HUES6 (cell line): ENCODE measurements at regions not wholly inside any gene's neighbourhood (a gene's known extent, or its start where the extent isn't known, plus 50 kb on each side); places are given as distances from the start of the nearest gene placed in this dataset.

Experiments used
- H3K27ac ChIP-seq: 2 replicates; pipeline ENCODE4 v1.7.0; 2013; ENCODE audit warnings: low read depth, mild to moderate bottlenecking, low read length, inconsistent platforms
- H3K27me3 ChIP-seq: 2 replicates; pipeline ENCODE4 v1.6.1; 2013; ENCODE audit warnings: low read length; ENCODE audit not compliant: control insufficient read depth, insufficient read depth
- H3K36me3 ChIP-seq: 2 replicates; pipeline ENCODE4 v1.6.1; 2013; ENCODE audit warnings: low read length; ENCODE audit not compliant: control insufficient read depth, insufficient read depth
- H3K4me1 ChIP-seq: 2 replicates; pipeline ENCODE4 v1.6.1; 2013; ENCODE audit warnings: low read length; ENCODE audit not compliant: control insufficient read depth, insufficient read depth
- H3K4me3 ChIP-seq: 2 replicates; pipeline ENCODE4 v1.5.1; 2013; ENCODE audit warnings: low read depth, low read length
- H3K9ac ChIP-seq: one replicate; pipeline ENCODE4 v1.6.1; 2013; ENCODE audit warnings: mild to moderate bottlenecking, low read length
- H3K9me3 ChIP-seq: 2 replicates; pipeline ENCODE4 v1.6.1; 2013; ENCODE audit warnings: low read depth, low read length; ENCODE audit not compliant: control insufficient read depth, insufficient read depth

DNA sequence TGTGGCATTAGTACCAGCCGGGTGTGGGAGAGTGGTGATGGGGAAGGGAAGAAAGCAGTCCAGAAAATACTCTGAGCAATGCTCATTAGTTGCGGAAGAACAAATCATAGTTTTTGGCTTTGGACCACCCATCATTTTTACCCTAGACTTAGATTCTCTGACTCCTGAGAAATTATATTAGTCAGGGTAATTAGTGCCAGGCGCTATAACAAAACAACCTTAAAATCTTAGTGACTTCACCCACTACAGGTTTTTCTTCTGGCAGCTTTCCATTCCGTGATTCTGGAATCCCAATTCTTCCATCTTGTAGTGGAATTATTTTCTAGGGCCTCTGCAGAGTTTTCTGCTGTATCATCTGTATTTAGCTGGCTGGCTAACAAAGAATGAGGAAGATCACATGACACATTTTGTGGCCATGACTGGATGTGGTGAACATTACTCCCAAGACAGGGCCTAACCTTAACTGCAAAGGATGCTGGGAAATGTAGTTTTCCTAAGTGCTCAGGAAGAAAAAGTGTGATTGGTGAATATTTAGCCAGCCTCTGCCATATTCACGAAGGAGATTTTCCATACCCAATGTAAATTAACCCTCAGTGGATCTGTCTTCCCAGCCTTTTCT lies 373.0 kb upstream of the MEF2C start:
- Histone ChIP-seq H3K36me3 (no peaks in the 10 kb centered on the region), H3K27me3 (no peaks in the 10 kb centered on the region), H3K4me1 (no peaks in the 10 kb centered on the region), H3K9me3 (no peaks in the 10 kb centered on the region), H3K4me3 (no peak overlapping the region), H3K27ac (no peak overlapping the region), H3K9ac (no peak overlapping the region)

DNA sequence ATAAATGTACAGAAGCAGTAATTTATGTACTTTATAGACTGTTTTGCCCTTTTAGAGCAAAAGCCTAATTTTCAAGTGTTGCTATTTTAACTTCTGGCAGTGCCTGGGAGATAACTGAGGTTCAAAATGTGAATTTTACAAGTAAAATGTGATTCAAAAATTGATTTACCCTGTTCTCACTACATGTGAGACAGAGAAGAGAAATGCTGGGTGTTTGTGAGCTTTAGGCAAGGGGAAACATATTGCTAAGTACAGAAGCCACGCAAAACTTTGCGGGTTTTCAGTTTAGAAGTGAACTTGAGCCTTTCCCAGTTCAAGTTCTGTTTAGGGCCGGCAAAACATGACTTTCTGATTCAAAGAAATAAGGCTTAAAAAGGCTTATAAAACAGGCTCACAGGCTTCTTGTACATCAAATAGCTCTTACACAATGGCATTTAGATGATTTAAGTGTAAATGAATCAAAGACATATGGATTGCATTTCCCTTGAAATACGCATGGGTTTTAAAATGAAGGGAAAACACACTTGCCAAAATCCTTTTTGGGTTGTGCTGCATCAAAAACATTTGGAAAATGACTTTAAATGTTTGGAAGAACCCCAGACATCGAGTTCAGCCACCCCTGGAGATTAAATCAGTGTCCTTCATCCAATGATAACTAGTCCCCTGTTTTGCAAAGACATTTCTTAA lies 370.8 kb upstream of the MEF2C start:
- Histone ChIP-seq H3K27me3 (no peaks in the 10 kb centered on the region), H3K36me3 (no peaks in the 10 kb centered on the region), H3K27ac (no peak overlapping the region), H3K4me1 (no peaks in the 10 kb centered on the region), H3K9ac (no peak overlapping the region), H3K9me3 (no peaks in the 10 kb centered on the region), H3K4me3 (no peak overlapping the region)

DNA sequence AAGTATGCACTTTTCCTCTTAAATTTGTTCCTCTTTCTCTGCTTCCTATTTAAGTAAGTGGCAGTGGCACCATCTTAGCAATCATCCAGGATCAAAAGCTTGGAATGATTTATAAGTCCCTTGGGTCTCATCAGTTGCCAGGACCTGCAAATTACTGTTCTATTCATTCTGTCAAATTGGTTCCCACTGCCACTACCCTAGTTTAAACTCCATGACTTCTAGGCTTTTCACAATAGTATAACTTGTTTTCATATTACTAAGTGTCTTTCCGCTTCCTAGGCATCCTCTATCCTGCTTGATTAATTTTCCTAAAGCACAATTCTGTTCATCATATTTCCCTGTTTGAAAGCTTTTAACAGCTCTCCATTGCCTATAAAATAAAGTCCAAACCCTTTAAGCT lies 363.9 kb upstream of the MEF2C start:
- Histone ChIP-seq H3K27ac (no peak overlapping the region), H3K27me3 (no peaks in the 10 kb centered on the region), H3K36me3 (no peaks in the 10 kb centered on the region), H3K4me1 (no peaks in the 10 kb centered on the region), H3K4me3 (no peak overlapping the region), H3K9ac (no peak overlapping the region), H3K9me3 (no peaks in the 10 kb centered on the region)

- Histone ChIP-seq H3K27me3 (no peaks in the 10 kb centered on the region), H3K36me3 (no peaks in the 10 kb centered on the region), H3K4me3 (no peak overlapping the region), H3K9me3 (no peaks in the 10 kb centered on the region), H3K27ac (no peak overlapping the region), H3K9ac (no peak overlapping the region), H3K4me1 (no peaks in the 10 kb centered on the region)
Observed at GRCh38 chr5:89246252-89246651, 363.3 kb upstream of the MEF2C start.

DNA sequence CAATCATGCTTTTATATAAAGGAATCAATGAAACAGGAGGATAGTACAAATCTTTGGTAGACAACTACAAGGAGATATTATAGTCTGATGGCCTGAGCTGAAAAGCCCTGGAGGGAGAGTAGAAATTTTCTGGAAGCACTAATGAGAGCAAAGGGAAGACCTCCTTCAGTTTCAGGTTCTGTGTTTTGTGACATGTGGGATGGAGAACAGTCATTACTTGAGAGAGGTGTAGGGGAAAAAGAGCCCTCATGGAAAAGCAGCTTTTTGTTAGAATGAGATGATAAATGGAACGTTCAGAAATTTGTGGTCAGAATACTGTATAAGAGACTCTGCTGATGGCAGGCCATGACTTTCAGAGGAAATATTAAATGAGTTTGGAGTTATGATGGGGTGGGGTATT lies 360.6 kb upstream of the MEF2C start:
- Histone ChIP-seq H3K9me3 (no peaks in the 10 kb centered on the region), H3K36me3 (no peaks in the 10 kb centered on the region)

DNA sequence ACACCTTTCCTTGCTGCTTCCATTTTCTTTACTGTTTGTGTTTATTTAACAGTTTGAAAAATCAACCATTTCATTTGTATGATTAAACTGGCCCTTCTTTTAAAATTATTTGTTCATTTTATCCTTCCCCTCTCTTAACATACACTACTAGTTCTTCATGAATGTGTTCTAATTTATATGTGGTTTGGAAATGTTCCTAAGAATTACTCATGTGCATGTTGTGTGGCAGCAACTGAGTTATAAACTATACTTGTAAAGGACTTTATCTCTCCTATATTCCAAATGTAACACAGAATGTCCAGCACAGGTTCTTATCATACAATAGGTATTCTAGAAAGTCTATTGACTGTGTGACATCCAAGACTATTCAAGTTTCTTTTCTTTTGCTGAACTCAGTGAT lies 358.2 kb upstream of the MEF2C start:
- Histone ChIP-seq H3K9me3 (no peaks in the 10 kb centered on the region), H3K4me3 (no peak overlapping the region), H3K27ac (no peak overlapping the region), H3K36me3 (no peaks in the 10 kb centered on the region), H3K27me3 (no peaks in the 10 kb centered on the region), H3K9ac (no peak overlapping the region), H3K4me1 (no peaks in the 10 kb centered on the region)

More for the DNA sequence above, 360.6 kb upstream of the MEF2C start:
- H3K27ac ChIP-seq, result no peak overlapping the region
- H3K4me1 ChIP-seq, result no peaks in the 10 kb centered on the region
- no peak overlapping the region for H3K4me3 ChIP-seq
- H3K9ac ChIP-seq, result no peak overlapping the region
- no peaks in the 10 kb centered on the region for H3K27me3 ChIP-seq

GRCh38 chr5:89236900-89237299 lies 353.9 kb upstream of the MEF2C start:
- Histone ChIP-seq H3K9me3 (no peaks in the 10 kb centered on the region), H3K27ac (no peak overlapping the region), H3K4me3 (no peak overlapping the region), H3K9ac (no peak overlapping the region), H3K36me3 (no peaks in the 10 kb centered on the region), H3K27me3 (no peaks in the 10 kb centered on the region), H3K4me1 (no peaks in the 10 kb centered on the region)

DNA sequence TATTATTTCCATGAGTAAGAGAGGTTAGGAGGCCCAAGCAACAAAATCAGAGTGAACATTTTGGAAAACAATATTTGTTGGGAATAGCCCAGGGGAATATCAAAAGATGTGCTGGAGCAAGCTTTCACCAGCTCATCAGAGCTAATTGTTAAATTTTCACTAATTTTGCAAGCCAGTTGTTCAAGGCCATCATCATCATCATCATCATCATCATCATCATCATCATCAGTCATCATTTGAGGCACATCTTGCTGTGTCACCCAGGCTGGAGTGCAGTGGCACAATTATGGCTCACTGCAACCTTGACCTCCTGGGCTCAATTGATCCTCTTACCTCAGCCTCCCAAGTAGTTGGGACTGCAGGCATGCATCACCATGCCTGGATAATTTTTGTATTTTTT lies 350.5 kb upstream of the MEF2C start:
- Histone ChIP-seq H3K27ac (no peak overlapping the region), H3K36me3 (no peaks in the 10 kb centered on the region), H3K4me3 (no peak overlapping the region), H3K9me3 (no peaks in the 10 kb centered on the region), H3K27me3 (no peaks in the 10 kb centered on the region), H3K4me1 (no peaks in the 10 kb centered on the region), H3K9ac (no peak overlapping the region)

DNA sequence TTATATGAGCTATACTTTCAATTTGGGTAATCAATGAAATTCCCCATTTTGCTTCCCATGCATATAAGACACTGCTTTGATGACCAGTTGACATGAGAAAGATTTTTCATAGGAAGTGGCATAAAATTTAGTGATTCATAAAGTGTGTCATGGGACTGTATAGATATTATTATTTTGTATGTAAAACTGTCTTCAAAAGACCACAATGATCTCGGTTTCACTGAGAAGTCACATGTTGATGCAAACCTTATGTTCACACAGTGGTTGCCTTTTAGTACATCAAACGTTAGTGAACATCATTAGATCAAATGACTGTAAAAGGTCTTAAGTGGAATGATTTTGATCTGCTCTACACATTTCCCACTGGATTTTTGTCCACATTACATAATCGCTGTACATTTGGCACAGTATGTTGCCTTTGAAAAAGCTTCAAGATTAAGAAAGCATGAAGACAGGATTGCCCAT lies 349.2 kb upstream of the MEF2C start:
- Histone ChIP-seq H3K9me3 (no peaks in the 10 kb centered on the region), H3K36me3 (no peaks in the 10 kb centered on the region), H3K4me1 (no peaks in the 10 kb centered on the region), H3K4me3 (no peak overlapping the region), H3K27me3 (no peaks in the 10 kb centered on the region), H3K9ac (no peak overlapping the region), H3K27ac (no peak overlapping the region)

GRCh38 chr5:89230178-89230577 lies 347.2 kb upstream of the MEF2C start:
- no peaks in the 10 kb centered on the region for H3K27me3 ChIP-seq
- H3K36me3 ChIP-seq, result no peaks in the 10 kb centered on the region
- no peaks in the 10 kb centered on the region for H3K4me1 ChIP-seq
- no peaks in the 10 kb centered on the region for H3K9me3 ChIP-seq
- H3K9ac ChIP-seq, result no peak overlapping the region
- no peak overlapping the region for H3K27ac ChIP-seq
- no peak overlapping the region for H3K4me3 ChIP-seq

- no peak overlapping the region for H3K27ac ChIP-seq
- H3K9me3 ChIP-seq, result no peaks in the 10 kb centered on the region
- no peaks in the 10 kb centered on the region for H3K36me3 ChIP-seq
Observed at GRCh38 chr5:89229331-89230070, 346.5 kb upstream of the MEF2C start.

More at GRCh38 chr5:89229331-89230070, 346.5 kb upstream of the MEF2C start:
- Histone ChIP-seq H3K4me1 (no peaks in the 10 kb centered on the region), H3K27me3 (no peaks in the 10 kb centered on the region), H3K9ac (no peak overlapping the region), H3K4me3 (no peak overlapping the region)
